ENCODE measurements at regions not wholly inside any gene's neighbourhood (a gene's known extent, or its start where the extent isn't known, plus 50 kb on each side); places are given as distances from the start of the nearest gene placed in this dataset.

DNA sequence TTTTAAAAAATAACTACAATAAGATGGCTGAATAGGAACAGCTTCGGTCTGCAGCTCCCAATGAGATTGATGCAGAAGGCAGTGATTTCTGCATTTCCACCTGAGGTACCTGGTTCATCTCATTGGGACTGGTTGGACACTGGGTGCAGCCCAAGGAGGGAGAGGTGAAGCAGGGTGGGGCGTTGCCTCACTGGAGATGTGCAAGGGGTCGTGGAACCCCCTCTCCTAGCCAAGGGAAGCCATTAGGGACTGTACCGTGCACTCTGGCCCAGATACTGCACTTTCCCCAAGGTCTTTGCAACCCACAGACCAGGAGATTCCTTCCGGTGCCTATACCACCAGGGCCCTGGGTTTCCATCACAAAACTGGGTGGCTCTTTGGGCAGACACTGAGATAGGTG lies 640.1 kb downstream of the IQCM start:
- no peak overlapping the region for H3K4me3 ChIP-seq (ENCODE audit: insufficient read depth, low read depth, low read length)
- H3K27me3 ChIP-seq (ENCODE audit: control insufficient read depth, insufficient read depth, low read length), result no peaks in the 10 kb centered on the region; the same call in 1 of the 2 replicates
- no peak for DNase-seq
- H3K36me3 ChIP-seq (replicated peaks; ENCODE audit: control insufficient read depth, insufficient read depth, low read length), result no peaks in the 10 kb centered on the region

DNA sequence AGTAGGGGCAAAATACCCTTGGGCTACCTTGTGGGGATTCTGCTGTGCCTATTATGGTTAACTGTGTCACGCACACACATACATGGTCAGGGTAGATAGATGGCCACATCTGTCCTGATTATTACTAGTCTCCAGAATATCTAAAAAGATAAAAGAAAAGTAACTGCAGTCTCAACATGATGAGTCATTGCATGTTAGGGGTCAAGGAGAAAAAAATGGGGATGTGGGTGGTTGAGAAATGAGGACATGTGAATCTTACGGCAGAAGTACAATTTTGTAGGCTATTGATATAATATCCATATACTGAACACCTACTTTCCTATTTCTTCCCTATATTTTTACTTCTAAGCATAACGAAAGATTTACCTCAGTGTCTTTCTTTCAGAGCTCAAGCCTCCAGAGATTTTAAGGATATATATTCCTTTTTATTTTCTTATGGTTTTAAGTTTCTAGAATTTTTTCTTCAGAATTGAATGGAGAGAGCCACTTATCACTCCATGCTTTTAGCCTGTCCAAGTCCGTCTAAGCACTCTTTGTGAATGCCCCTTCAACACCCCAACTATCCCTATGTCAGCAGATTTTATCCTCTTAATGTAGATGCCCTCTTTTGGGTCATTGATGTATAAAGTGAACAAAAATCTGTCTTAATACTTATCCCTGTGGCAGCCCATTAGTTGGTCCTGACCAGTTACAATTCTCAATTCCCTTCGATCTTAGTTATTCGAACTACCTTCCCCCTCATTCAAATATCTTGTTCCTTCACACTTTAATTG lies 642.2 kb downstream of the IQCM start:
- H3K36me3 ChIP-seq (replicated peaks; ENCODE audit: control insufficient read depth, insufficient read depth, low read length), result no peaks in the 10 kb centered on the region
- no peaks in the 10 kb centered on the region; the same call in 1 of the 2 replicates for H3K27me3 ChIP-seq (ENCODE audit: control insufficient read depth, insufficient read depth, low read length)
- H3K4me3 ChIP-seq (ENCODE audit: insufficient read depth, low read depth, low read length), result no peak overlapping the region
- no peak for DNase-seq

DNA sequence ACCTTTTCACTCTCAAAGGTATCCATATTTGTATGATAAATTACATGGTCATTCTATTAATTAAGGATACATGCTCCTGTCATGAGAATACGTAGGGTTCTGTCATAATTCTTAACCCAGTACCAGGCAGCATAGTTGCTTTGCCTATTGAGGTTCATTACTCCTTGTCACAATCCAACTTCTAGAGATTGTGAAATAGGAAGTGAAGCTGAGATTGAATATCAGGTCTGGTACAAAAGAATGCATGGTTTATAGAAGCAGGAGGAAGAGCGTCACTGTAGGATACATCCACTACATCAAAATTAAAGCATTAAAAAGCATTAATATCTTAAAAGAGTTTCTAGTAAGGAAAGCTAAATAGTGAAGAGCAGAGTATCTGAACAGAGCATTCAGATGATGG lies 647.0 kb downstream of the IQCM start:
- no peak for DNase-seq
- no peak overlapping the region for H3K4me3 ChIP-seq (ENCODE audit: insufficient read depth, low read depth, low read length)
- H3K27me3 ChIP-seq (ENCODE audit: control insufficient read depth, insufficient read depth, low read length), result no peaks in the 10 kb centered on the region
- H3K36me3 ChIP-seq (replicated peaks; ENCODE audit: control insufficient read depth, insufficient read depth, low read length), result no peaks in the 10 kb centered on the region

DNA sequence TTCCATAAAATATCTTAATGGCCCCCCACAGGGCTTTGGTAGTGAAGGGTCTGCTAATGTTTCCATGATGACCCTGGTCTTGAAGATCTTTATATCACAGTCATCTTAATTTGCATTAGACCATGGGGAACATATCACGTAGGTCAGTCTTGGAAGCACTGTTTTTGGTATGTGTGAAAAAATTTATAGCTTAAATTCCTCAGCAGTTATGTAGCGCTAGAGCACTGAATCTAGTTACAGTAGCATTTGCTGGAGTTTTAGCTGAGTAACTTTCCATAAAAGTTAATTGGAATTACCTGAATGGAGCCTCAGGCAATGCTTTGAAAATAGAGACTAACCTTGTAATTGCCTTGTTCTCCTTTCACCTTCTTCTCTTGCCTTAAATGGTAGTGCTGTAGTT lies 648.8 kb downstream of the IQCM start:
- H3K36me3 ChIP-seq (replicated peaks; ENCODE audit: control insufficient read depth, insufficient read depth, low read length), result no peaks in the 10 kb centered on the region
- no peak for DNase-seq
- no peaks in the 10 kb centered on the region for H3K27me3 ChIP-seq (ENCODE audit: control insufficient read depth, insufficient read depth, low read length)
- H3K4me3 ChIP-seq (ENCODE audit: insufficient read depth, low read depth, low read length), result no peak overlapping the region

DNA sequence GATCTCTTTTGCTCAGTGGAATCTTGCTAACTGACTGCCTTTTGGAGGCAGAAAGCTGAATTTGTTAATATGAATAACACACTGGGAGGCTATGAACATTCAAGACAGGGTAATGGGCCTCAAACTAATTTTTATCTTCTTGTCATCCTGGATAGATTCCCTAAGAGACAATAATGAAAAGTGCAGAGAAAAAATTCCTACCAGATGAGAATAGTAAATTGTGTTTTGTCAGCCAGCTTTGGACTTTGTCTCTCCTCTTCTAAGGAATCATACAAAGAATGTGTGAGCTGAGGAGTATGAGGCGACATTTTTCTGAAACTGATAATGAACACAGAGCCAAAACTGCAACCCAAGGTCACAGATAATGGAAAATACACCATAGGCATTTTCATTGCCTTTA lies 649.3 kb downstream of the IQCM start:
- DNase-seq, result no peak
- no peak overlapping the region for H3K4me3 ChIP-seq (ENCODE audit: insufficient read depth, low read depth, low read length)
- H3K27me3 ChIP-seq (ENCODE audit: control insufficient read depth, insufficient read depth, low read length), result no peaks in the 10 kb centered on the region
- H3K36me3 ChIP-seq (replicated peaks; ENCODE audit: control insufficient read depth, insufficient read depth, low read length), result no peaks in the 10 kb centered on the region

DNA sequence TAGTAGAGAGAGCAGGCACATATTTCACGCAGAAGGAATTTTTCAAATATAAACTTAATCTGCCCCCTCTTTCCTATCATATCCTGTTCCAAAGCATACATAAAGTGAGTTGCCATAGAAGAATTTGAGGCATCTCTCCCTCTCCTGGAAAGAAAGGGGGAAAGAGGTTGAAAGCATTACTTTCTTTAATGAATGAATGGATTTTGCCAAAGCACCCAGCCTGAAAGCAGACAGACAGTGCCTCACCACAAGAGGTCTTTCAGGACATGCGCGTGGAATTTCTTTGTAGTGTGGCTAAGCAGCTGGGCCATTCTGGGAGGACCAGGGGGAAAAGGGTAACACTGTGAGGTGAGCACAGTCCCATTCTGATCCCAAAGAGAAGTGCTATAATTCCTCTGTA lies 651.4 kb downstream of the IQCM start:
- H3K4me3 ChIP-seq (ENCODE audit: insufficient read depth, low read depth, low read length), result no peak overlapping the region
- no peaks in the 10 kb centered on the region for H3K36me3 ChIP-seq (replicated peaks; ENCODE audit: control insufficient read depth, insufficient read depth, low read length)
- H3K27me3 ChIP-seq (ENCODE audit: control insufficient read depth, insufficient read depth, low read length), result no peaks in the 10 kb centered on the region
- DNase-seq, result peak; percentile 12

DNA sequence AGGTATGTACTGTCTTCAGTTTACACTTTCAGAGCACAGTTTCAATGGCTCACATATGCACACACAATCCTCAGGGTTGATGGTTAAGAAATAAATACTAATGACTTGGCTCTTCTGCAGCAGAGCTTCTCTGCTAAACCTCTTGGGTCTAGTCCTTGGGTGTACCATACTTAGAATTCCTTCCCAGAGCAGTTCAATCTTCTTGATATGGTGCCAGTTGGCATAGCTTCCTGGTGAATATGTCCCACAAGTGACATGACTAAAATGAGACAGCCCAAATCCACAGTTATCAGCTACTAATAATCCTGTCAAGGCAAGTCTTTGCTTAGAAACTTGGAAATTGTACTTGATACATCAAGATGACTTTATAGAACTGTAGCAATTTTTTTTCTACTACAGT lies 654.4 kb downstream of the IQCM start:
- DNase-seq, result no peak
- Histone ChIP-seq H3K4me3 (ENCODE audit: insufficient read depth, low read depth, low read length) (no peak overlapping the region), H3K27me3 (ENCODE audit: control insufficient read depth, insufficient read depth, low read length) (no peaks in the 10 kb centered on the region), H3K36me3 (replicated peaks; ENCODE audit: control insufficient read depth, insufficient read depth, low read length) (no peaks in the 10 kb centered on the region)

DNA sequence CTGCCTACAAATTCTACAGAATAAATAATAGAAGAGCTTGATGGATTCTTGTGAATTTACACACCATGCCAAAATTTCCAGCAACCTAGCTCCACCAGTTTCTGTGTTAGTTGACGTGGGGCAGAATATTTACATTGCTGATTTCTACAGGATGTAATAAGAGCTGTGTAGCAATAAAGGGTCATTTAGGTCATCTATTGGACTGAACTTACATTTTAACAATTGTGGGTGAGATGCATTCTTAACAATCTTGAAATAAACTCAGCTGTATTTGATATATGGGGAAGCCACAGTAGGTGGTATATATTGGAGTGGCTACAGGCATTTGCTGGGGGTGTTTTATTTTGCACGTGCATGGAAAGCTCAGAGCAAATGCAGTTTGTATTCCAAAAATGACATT lies 655.3 kb downstream of the IQCM start:
- DNase-seq, result no peak
- H3K36me3 ChIP-seq (replicated peaks; ENCODE audit: control insufficient read depth, insufficient read depth, low read length), result no peaks in the 10 kb centered on the region
- H3K27me3 ChIP-seq (ENCODE audit: control insufficient read depth, insufficient read depth, low read length), result no peaks in the 10 kb centered on the region
- H3K4me3 ChIP-seq (ENCODE audit: insufficient read depth, low read depth, low read length), result no peak overlapping the region

DNA sequence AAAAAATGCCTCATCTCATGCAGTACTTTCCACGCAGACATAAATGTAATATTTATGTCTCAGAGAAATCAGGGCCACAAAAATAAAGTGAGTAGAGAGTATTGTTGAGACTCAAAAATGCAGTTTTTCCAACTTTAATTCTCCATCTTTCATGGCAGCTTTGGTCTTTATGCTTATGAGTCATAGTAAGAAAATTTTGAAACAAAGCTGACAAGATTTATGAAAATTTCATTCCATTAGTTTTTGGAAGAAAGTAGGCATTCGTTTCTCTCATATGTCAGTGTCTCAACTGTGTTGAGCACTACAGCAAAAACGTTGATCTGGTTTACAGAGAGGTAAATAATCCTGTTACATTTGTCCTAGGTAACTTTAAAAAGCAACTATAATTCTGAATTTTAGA lies 656.8 kb downstream of the IQCM start:
- Histone ChIP-seq H3K27me3 (ENCODE audit: control insufficient read depth, insufficient read depth, low read length) (no peaks in the 10 kb centered on the region), H3K36me3 (replicated peaks; ENCODE audit: control insufficient read depth, insufficient read depth, low read length) (no peaks in the 10 kb centered on the region), H3K4me3 (ENCODE audit: insufficient read depth, low read depth, low read length) (no peak overlapping the region)
- no peak for DNase-seq

DNA sequence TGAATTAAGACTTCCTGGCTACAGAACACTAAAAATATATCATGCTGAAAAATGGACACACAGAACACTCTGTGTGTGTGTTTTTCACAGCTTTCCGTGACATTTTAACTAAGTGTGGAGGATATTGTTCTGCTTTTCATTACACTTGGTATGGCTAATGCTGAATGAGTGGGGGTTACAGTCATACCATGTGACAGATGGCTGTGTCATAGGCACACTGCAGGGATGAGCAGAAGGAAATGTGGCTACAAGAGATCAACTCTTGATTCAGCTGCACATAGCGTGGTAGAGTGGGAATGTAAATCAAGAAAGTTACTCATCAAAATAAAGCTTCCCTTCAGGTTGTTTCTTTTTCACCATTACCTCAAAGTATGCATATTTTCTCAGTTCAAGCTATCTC lies 669.8 kb downstream of the IQCM start:
- Histone ChIP-seq H3K36me3 (replicated peaks; ENCODE audit: control insufficient read depth, insufficient read depth, low read length) (no peaks in the 10 kb centered on the region), H3K4me3 (ENCODE audit: insufficient read depth, low read depth, low read length) (no peak overlapping the region), H3K27me3 (ENCODE audit: control insufficient read depth, insufficient read depth, low read length) (no peaks in the 10 kb centered on the region)
- no peak for DNase-seq

DNA sequence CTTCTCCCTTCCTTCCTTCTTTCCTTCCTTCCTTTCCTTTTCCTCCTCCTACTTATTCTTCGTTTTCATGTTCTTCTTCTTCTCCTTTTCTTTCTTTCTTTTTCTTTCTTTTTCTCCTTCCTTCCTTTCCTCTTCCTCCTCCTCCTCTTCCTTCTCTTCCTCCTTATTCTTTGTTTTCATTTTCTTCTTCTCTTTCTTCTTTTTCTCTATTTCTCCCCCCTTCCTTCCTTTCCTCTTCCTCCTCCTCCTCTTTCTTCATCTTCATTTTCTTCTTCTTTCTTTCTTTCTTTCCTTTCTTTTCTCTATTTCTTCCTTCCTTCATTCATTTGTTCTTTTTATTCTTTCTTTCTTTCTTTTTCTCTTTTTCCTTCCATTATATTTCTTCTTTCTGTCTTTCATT lies 671.6 kb downstream of the IQCM start:
- Histone ChIP-seq H3K27me3 (ENCODE audit: control insufficient read depth, insufficient read depth, low read length) (no peaks in the 10 kb centered on the region), H3K36me3 (replicated peaks; ENCODE audit: control insufficient read depth, insufficient read depth, low read length) (no peaks in the 10 kb centered on the region), H3K4me3 (ENCODE audit: insufficient read depth, low read depth, low read length) (no peak overlapping the region)
- DNase-seq, result no peak

DNA sequence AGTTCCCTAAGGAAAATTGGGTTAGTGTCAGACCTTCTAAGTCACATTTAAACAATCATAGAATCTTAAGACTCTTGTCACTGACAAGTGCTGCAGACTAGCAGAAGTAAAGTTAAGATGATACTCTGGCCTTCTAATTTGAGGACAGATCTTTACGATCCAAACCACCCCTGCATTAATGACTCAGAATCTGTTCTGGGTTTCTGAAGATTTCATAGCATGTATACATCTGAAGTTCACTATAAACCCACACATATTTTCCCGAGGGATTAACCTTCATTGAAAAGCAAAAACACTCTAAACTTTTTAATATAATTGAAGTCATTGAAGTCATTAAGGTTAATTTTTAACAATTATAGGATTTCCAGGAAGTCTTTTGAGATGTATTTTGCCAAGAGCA lies 674.3 kb downstream of the IQCM start:
- DNase-seq, result no peak
- Histone ChIP-seq H3K36me3 (replicated peaks; ENCODE audit: control insufficient read depth, insufficient read depth, low read length) (no peaks in the 10 kb centered on the region), H3K4me3 (ENCODE audit: insufficient read depth, low read depth, low read length) (no peak overlapping the region), H3K27me3 (ENCODE audit: control insufficient read depth, insufficient read depth, low read length) (no peaks in the 10 kb centered on the region)

DNA sequence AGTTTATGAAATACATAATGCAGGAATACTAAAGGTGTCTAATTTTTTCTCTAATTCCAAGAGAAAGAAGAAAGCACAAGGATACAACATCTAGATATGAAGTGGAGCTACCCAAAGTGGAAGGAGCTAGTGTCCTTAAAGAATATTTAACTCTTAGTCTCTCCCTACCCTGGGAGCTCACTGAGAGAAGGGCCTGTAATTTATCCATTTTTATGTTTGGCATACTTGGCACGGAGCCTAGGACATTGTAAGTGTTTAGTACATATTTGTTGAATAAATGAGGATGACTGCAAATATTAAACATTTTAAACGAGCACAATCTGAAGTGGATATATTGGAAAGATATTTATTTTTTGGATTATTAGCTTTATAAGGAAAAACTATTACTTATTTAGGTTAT lies 674.8 kb downstream of the IQCM start:
- Histone ChIP-seq H3K27me3 (ENCODE audit: control insufficient read depth, insufficient read depth, low read length) (no peaks in the 10 kb centered on the region), H3K4me3 (ENCODE audit: insufficient read depth, low read depth, low read length) (no peak overlapping the region), H3K36me3 (replicated peaks; ENCODE audit: control insufficient read depth, insufficient read depth, low read length) (no peaks in the 10 kb centered on the region)
- DNase-seq, result no peak

DNA sequence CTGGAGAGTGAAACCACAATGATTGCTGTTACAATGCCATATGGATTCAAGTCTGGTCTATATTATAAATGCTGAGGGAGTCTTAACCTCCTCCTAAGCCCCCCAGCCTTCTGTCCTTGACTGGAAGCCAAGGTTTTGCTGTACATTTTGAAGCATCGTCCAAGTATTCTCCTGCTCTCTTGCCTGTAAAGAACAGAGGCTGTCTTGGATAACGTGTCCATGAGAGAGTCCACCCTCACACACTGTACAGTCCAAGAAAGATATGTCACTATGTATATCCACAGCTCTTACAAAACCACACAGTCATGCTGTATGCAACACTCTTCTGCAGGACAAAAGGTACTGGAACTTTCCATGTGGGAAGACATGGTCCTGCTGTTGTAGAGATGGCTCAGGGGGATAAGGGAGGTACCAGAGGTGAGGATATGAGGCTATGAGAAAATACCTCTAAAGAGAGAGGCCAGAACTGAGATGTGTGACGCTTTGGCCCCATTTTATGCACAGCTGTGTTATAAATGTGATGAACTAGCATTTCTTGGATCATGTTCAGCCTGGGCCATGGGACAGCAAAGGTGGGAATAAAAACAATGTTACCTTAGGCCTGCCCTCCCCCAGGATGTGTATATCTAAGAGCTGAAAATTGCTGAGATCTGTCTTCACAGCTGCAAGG lies 678.6 kb downstream of the IQCM start:
- H3K36me3 ChIP-seq (replicated peaks; ENCODE audit: control insufficient read depth, insufficient read depth, low read length), result no peaks in the 10 kb centered on the region
- H3K4me3 ChIP-seq (ENCODE audit: insufficient read depth, low read depth, low read length), result no peak overlapping the region
- no peak for DNase-seq
- H3K27me3 ChIP-seq (ENCODE audit: control insufficient read depth, insufficient read depth, low read length), result no peaks in the 10 kb centered on the region

DNA sequence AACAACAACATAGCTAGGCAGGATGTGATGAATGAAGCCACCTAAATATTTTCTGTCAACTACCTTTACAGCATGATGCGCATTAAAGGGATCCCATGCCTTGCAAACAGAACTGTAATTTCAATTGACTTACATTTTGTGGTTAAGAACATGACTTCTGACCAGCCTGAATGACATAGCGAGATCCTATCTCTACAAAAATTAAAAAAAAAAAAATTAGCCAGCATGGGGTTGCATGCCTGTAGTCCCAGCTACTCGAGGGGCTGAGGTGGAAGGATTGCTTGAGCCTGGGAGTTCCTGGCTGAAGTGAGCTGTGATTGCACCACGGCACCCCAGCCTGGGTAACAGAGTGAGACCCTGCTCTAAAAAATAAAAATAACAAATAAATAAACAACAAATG lies 680.6 kb downstream of the IQCM start:
- no peaks in the 10 kb centered on the region for H3K27me3 ChIP-seq (ENCODE audit: control insufficient read depth, insufficient read depth, low read length)
- H3K36me3 ChIP-seq (replicated peaks; ENCODE audit: control insufficient read depth, insufficient read depth, low read length), result no peaks in the 10 kb centered on the region
- no peak overlapping the region for H3K4me3 ChIP-seq (ENCODE audit: insufficient read depth, low read depth, low read length)
- DNase-seq, result no peak
